Vagina (tissue), 2 donors: ENCODE measurements at regions not wholly inside any gene's neighbourhood (a gene's known extent, or its start where the extent isn't known, plus 50 kb on each side); places are given as distances from the start of the nearest gene placed in this dataset.

ENCODE experiments used
- DNase-seq, 2 donors: peaks; one replicate each; pipeline ENCODE4 v3.0.0-alpha.2; 2017; ENCODE audit errors: extremely low spot score in 2 of 2
- H3K27ac ChIP-seq: fragments of 200-600 bp; sonication (generic); one replicate; pipeline ENCODE4 v1.5.1; 2019
- H3K27me3 ChIP-seq: fragments of 200-600 bp; sonication (generic); one replicate; pipeline ENCODE4 v1.5.1; 2019
- H3K36me3 ChIP-seq, 2 donors: fragments of 200-600 bp; sonication (generic); one replicate each; pipeline ENCODE4 v1.5.1; 2017 to 2019
- H3K4me1 ChIP-seq: fragments of 200-600 bp; sonication (generic); one replicate; pipeline ENCODE4 v1.5.1; 2019
- H3K4me3 ChIP-seq, 2 donors: fragments of 200-600 bp; sonication (generic); 1 replicate in 1 of 2; 2 replicates in 1 of 2; pipeline ENCODE4 v1.5.1; 2016 to 2019
- H3K9me3 ChIP-seq: fragments of 200-600 bp; sonication (generic); one replicate; pipeline ENCODE4 v1.5.1; 2019
- POLR2A ChIP-seq, 2 donors: fragments of 450-650 bp; IDR thresholded peaks; one replicate each; pipeline ENCODE4 v1.6.1; 2017; ENCODE audit warnings: antibody characterized with exemption in 2 of 2, mild to moderate bottlenecking in 2 of 2, moderate library complexity in 2 of 2
- POLR2AphosphoS5 ChIP-seq, 2 donors: sonication (generic); formaldehyde crosslinking; IDR thresholded peaks; one replicate each; pipeline ENCODE4 v1.9.0; 2017; ENCODE audit warnings: antibody characterized with exemption in 2 of 2, mild to moderate bottlenecking in 2 of 2, low read depth in 1 of 2; ENCODE audit not compliant: insufficient read depth in 1 of 2
- intact Hi-C: fragments of 100-400 bp; cut with DNase I; formaldehyde crosslinking; loops from one replicate; pipeline ENCODE4 v1.15.1; 2023
- TF ChIP-seq, protein P1 (sequence below), 3 experiments: fragments of 450-650 bp in 2 of 3; fragments of 200-600 bp in 1 of 3; sonication (generic) in 1 of 3; IDR thresholded peaks; one replicate each; pipeline ENCODE4 v1.5.1; 2017 to 2019; ENCODE audit warnings: antibody characterized with exemption in 3 of 3, mild to moderate bottlenecking in 2 of 3, moderate library complexity in 2 of 3

DNA sequence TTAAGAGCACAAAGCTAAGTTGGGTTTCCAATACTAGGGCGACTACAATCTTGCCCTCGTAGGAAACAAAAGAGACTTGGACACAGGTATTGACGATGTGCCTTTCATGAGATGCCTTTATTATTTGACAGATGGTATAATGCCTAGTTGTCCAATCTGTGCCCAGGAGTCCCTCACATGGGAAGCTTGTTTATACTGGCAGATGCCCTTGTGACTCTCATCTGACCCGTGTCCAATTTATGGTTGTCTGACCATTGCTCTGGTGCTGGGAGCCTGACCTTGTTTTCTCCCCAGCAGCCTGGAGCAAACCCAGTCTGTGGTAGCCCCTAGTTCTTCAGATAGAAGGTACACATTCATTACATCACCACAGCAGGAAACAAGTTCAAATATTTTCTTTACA, 511.7 kb downstream of the AGTPBP1 start:
- no peaks in the 10 kb centered on the region for H3K36me3 ChIP-seq
- no peak for DNase-seq
- no peaks in the 10 kb centered on the region for H3K9me3 ChIP-seq
- no peak overlapping the region for H3K27ac ChIP-seq
- H3K4me3 ChIP-seq = no peak overlapping the region
- intact Hi-C loops = no loop called here
- TF ChIP-seq POLR2A (IDR thresholded peaks at IDR 0.05) (no peak), POLR2AphosphoS5 (IDR thresholded peaks at IDR 0.05; ENCODE audit: insufficient read depth in 1 of 2, low read depth in 1 of 2) (no peak)
- TF ChIP-seq, protein P1, sequence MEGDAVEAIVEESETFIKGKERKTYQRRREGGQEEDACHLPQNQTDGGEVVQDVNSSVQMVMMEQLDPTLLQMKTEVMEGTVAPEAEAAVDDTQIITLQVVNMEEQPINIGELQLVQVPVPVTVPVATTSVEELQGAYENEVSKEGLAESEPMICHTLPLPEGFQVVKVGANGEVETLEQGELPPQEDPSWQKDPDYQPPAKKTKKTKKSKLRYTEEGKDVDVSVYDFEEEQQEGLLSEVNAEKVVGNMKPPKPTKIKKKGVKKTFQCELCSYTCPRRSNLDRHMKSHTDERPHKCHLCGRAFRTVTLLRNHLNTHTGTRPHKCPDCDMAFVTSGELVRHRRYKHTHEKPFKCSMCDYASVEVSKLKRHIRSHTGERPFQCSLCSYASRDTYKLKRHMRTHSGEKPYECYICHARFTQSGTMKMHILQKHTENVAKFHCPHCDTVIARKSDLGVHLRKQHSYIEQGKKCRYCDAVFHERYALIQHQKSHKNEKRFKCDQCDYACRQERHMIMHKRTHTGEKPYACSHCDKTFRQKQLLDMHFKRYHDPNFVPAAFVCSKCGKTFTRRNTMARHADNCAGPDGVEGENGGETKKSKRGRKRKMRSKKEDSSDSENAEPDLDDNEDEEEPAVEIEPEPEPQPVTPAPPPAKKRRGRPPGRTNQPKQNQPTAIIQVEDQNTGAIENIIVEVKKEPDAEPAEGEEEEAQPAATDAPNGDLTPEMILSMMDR (IDR thresholded peaks at IDR 0.05) = no peak
- peaks cover 7% of the 10 kb centered on the region for H3K4me1 ChIP-seq
- no peaks in the 10 kb centered on the region for H3K27me3 ChIP-seq

DNA sequence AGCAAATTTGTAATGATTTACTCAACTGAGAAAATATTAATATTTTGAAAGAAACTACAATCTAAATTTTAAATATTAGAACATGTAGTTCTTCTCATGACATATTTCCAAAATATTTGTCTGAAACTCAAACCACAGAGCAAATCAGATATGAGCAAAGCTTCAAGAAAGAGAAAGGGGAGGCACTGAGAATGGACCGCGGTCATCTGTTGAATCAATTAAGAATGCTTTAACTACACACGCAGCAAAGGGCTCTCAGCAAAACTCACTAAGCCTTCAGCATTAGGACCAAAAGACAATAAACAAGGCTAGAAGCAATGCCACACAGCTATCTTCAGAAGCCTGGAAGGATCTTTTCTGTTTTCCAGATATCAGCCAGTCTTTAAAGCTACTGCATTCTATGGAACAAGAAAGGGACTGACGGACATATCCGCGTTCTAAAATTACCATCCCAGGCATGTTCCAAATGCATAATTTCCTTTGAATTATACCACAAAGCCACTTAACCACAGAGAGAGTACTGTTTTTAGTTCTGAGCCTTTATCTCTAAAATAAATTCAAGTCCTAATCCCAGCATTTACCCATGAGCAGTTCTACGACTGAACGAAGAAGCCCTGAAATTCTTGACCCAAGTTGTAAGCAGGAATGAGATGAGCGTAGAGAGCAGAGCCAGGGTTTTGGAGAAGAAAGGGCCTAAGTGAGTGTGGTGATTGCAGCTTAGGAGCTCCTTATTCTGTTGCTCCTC, 513.5 kb downstream of the AGTPBP1 start:
- intact Hi-C loops = no loop called here
- no peak for DNase-seq
- H3K36me3 ChIP-seq = no peaks in the 10 kb centered on the region
- H3K4me3 ChIP-seq = no peak overlapping the region
- TF ChIP-seq POLR2A (IDR thresholded peaks at IDR 0.05) = no peak
- TF ChIP-seq, protein P1 (IDR thresholded peaks at IDR 0.05) = no peak
- no peak for TF ChIP-seq POLR2AphosphoS5 (IDR thresholded peaks at IDR 0.05; ENCODE audit: insufficient read depth in 1 of 2, low read depth in 1 of 2)
- no peaks in the 10 kb centered on the region for H3K9me3 ChIP-seq
- H3K27me3 ChIP-seq = no peaks in the 10 kb centered on the region
- no peak overlapping the region for H3K27ac ChIP-seq
- peaks cover 16% of the 10 kb centered on the region for H3K4me1 ChIP-seq

DNA sequence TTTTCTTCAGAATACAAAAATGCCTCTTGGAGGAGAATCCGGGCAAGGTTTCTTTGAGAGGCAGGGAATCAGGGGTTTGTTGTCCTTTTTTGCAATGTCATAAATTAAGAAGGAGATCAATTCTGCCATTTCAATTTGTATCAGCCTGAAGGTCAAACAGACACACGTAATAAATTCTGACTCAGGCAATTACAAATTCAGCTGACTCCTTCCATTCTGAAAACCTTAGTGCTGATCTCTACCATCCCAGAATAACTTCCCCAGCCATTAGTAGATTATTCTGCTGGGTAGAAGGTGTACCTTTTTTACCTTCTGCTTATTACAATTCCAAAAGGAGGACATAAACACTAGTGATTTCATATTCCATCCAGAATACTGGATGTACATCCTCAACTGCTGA, 516.6 kb downstream of the AGTPBP1 start:
- H3K4me3 ChIP-seq = no peak overlapping the region
- no peaks in the 10 kb centered on the region for H3K36me3 ChIP-seq
- intact Hi-C loops = no loop called here
- DNase-seq = no peak
- TF ChIP-seq POLR2A (IDR thresholded peaks at IDR 0.05) = no peak
- TF ChIP-seq, protein P1 (IDR thresholded peaks at IDR 0.05) = no peak
- TF ChIP-seq POLR2AphosphoS5 (IDR thresholded peaks at IDR 0.05; ENCODE audit: insufficient read depth in 1 of 2, low read depth in 1 of 2) = no peak
- H3K27me3 ChIP-seq = no peaks in the 10 kb centered on the region
- no peaks in the 10 kb centered on the region for H3K9me3 ChIP-seq
- peak overlapping the region; percentile 33 for H3K27ac ChIP-seq
- H3K4me1 ChIP-seq = peaks cover 16% of the 10 kb centered on the region

DNA sequence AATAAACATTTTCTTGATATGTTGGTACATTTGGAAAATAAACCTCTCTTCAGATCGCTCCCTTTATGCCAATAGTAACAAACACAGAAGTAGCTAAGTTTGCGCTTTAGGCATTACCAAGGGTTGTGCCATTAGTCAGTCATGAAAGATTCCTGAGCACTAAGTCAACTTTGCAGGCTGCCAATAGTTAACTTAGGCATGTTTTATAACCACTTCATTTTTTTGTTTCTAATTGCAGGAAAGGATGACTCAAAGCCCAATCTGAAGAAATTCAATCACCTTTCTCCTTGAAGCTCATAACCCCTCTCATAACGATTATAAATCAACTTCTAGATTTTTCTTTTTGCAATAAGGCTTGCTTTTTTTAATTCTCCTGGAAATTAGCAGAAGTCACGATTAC, 517.0 kb downstream of the AGTPBP1 start:
- no peaks in the 10 kb centered on the region for H3K36me3 ChIP-seq
- intact Hi-C loops = no loop called here
- H3K27me3 ChIP-seq = no peaks in the 10 kb centered on the region
- no peak for DNase-seq
- H3K27ac ChIP-seq = peak overlapping the region; percentile 33
- TF ChIP-seq POLR2A (IDR thresholded peaks at IDR 0.05) = no peak
- TF ChIP-seq, protein P1 (IDR thresholded peaks at IDR 0.05) = no peak
- TF ChIP-seq POLR2AphosphoS5 (IDR thresholded peaks at IDR 0.05; ENCODE audit: insufficient read depth in 1 of 2, low read depth in 1 of 2) = no peak
- peaks cover 16% of the 10 kb centered on the region for H3K4me1 ChIP-seq
- no peaks in the 10 kb centered on the region for H3K9me3 ChIP-seq
- H3K4me3 ChIP-seq = no peak overlapping the region

DNA sequence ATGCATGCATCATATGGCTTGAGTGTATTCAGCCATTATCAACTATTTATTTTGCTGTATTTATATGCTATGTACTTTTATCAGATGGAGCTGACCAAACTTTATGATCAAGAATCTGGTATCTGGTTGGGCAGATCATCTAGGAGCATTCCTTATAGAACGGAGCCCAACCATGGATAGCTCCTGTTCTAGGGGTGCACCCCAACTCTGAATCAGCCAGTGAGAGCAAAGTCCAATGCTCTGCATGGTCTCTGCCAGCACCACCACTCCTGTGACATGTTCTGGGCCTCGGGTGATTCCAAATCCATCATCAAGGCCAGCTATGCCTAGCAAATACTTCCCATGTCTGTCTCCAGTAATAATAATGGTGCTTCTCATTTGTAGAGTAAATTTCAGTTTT, 517.5 kb downstream of the AGTPBP1 start:
- Histone ChIP-seq H3K36me3 (no peaks in the 10 kb centered on the region), H3K4me1 (peaks cover 16% of the 10 kb centered on the region), H3K27ac (peak overlapping the region; percentile 33), H3K27me3 (no peaks in the 10 kb centered on the region), H3K9me3 (no peaks in the 10 kb centered on the region), H3K4me3 (no peak overlapping the region)
- no peak for DNase-seq
- intact Hi-C loops = no loop called here
- TF ChIP-seq POLR2A (IDR thresholded peaks at IDR 0.05) (no peak), POLR2AphosphoS5 (IDR thresholded peaks at IDR 0.05; ENCODE audit: insufficient read depth in 1 of 2, low read depth in 1 of 2) (no peak)
- TF ChIP-seq, protein P1 (IDR thresholded peaks at IDR 0.05) = no peak
